ENCODE measurements at regions not wholly inside any gene's neighbourhood (a gene's known extent, or its start where the extent isn't known, plus 50 kb on each side); places are given as distances from the start of the nearest gene placed in this dataset.

- Histone ChIP-seq H3K27ac (ENCODE audit: control insufficient read depth, insufficient read depth, low read length) (no peak overlapping the region), H3K4me2 (ENCODE audit: control insufficient read depth, extremely low read depth, insufficient read depth, low read depth, low read length) (no peak overlapping the region), H3K9me1 (ENCODE audit: control insufficient read depth, extremely low read depth, insufficient read depth, low read length) (no peaks in the 10 kb centered on the region), H3K4me3 (ENCODE audit: control insufficient read depth in 2 of 3, extremely low read depth in 1 of 3, insufficient read depth in 2 of 3, low read depth in 1 of 3, low read length in 3 of 3) (no peak overlapping the region), H4K20me1 (ENCODE audit: control insufficient read depth, extremely low read depth, insufficient read depth, low read length) (no peaks in the 10 kb centered on the region), H2AFZ (ENCODE audit: control insufficient read depth, low read length) (no peak overlapping the region), H3K36me3 (ENCODE audit: control insufficient read depth in 2 of 2, extremely low read depth in 1 of 2, insufficient read depth in 2 of 2, low read length in 2 of 2) (no peaks in the 10 kb centered on the region), H3K4me1 (ENCODE audit: control insufficient read depth, extremely low read depth, insufficient read depth, low read length) (no peaks in the 10 kb centered on the region), H3K9me3 (ENCODE audit: control insufficient read depth, low read depth, low read length) (no peaks in the 10 kb centered on the region), H3K9ac (ENCODE audit: control insufficient read depth, extremely low read depth, insufficient read depth, low read length) (no peak overlapping the region), H3K79me2 (ENCODE audit: control insufficient read depth, insufficient read depth, low read length) (no peaks in the 10 kb centered on the region), H3K27me3 (ENCODE audit: control insufficient read depth, extremely low read depth, insufficient read depth, low read length) (no peaks in the 10 kb centered on the region)
- no peak for FAIRE-seq
- DNase-seq (ENCODE audit: low read depth, low spot score): no peak
- no peak for TF ChIP-seq EZH2 (IDR thresholded peaks at IDR 0.05; ENCODE audit: low read length)
- TF ChIP-seq CTCF (optimal IDR thresholded peaks at IDR 0.05 in 1 of 3, IDR thresholded peaks at IDR 0.05 in 1 of 3, conservative IDR thresholded peaks at IDR 0.05 in 1 of 3; ENCODE audit: extremely low read depth in 1 of 3, insufficient read depth in 2 of 3, low read length in 3 of 3): no peak
- dilution Hi-C loops (cut with MboI; ENCODE audit: extremely low pct_ligation_motif_present, low sequenced_read_pairs): no loop called here
Observed at GRCh38 chr10:43970018-43970698, 321.5 kb upstream of the ZNF32 start.

- TF ChIP-seq CTCF (optimal IDR thresholded peaks at IDR 0.05 in 1 of 3, IDR thresholded peaks at IDR 0.05 in 1 of 3, conservative IDR thresholded peaks at IDR 0.05 in 1 of 3; ENCODE audit: extremely low read depth in 1 of 3, insufficient read depth in 2 of 3, low read length in 3 of 3): no peak
- TF ChIP-seq EZH2 (IDR thresholded peaks at IDR 0.05; ENCODE audit: low read length): no peak
Observed at GRCh38 chr10:43969506-43969905, 320.8 kb upstream of the ZNF32 start.

More at GRCh38 chr10:43969506-43969905, 320.8 kb upstream of the ZNF32 start:
- no peaks in the 10 kb centered on the region for H3K9me1 ChIP-seq (ENCODE audit: control insufficient read depth, extremely low read depth, insufficient read depth, low read length)
- H3K27me3 ChIP-seq (ENCODE audit: control insufficient read depth, extremely low read depth, insufficient read depth, low read length): no peaks in the 10 kb centered on the region
- no peak overlapping the region for H3K4me2 ChIP-seq (ENCODE audit: control insufficient read depth, extremely low read depth, insufficient read depth, low read depth, low read length)
- no peak overlapping the region for H3K27ac ChIP-seq (ENCODE audit: control insufficient read depth, insufficient read depth, low read length)
- H3K4me1 ChIP-seq (ENCODE audit: control insufficient read depth, extremely low read depth, insufficient read depth, low read length): no peaks in the 10 kb centered on the region
- DNase-seq (ENCODE audit: low read depth, low spot score): no peak
- dilution Hi-C loops (cut with MboI; ENCODE audit: extremely low pct_ligation_motif_present, low sequenced_read_pairs): no loop called here
- H3K4me3 ChIP-seq (ENCODE audit: control insufficient read depth in 2 of 3, extremely low read depth in 1 of 3, insufficient read depth in 2 of 3, low read depth in 1 of 3, low read length in 3 of 3): no peak overlapping the region
- H3K9ac ChIP-seq (ENCODE audit: control insufficient read depth, extremely low read depth, insufficient read depth, low read length): no peak overlapping the region
- no peak for FAIRE-seq
- no peaks in the 10 kb centered on the region for H3K79me2 ChIP-seq (ENCODE audit: control insufficient read depth, insufficient read depth, low read length)
- H4K20me1 ChIP-seq (ENCODE audit: control insufficient read depth, extremely low read depth, insufficient read depth, low read length): no peaks in the 10 kb centered on the region
- H3K36me3 ChIP-seq (ENCODE audit: control insufficient read depth in 2 of 2, extremely low read depth in 1 of 2, insufficient read depth in 2 of 2, low read length in 2 of 2): no peaks in the 10 kb centered on the region
- H3K9me3 ChIP-seq (ENCODE audit: control insufficient read depth, low read depth, low read length): no peaks in the 10 kb centered on the region
- no peak overlapping the region for H2AFZ ChIP-seq (ENCODE audit: control insufficient read depth, low read length)
